ENCODE measurements at regions not wholly inside any gene's neighbourhood (a gene's known extent, or its start where the extent isn't known, plus 50 kb on each side); places are given as distances from the start of the nearest gene placed in this dataset.

- no peak for TF ChIP-seq CTCF (IDR thresholded peaks at IDR 0.05)
- no peak for TF ChIP-seq POLR2A (IDR thresholded peaks at IDR 0.05)
- no peak for TF ChIP-seq EP300 (IDR thresholded peaks at IDR 0.05)
Measured at GRCh38 chr12:20188930-20189653, 179.2 kb upstream of the PDE3A start.

All from sigmoid colon (tissue), 4 donors.